DND-41 (cell line): ENCODE measurements at regions not wholly inside any gene's neighbourhood (a gene's known extent, or its start where the extent isn't known, plus 50 kb on each side); places are given as distances from the start of the nearest gene placed in this dataset.

ENCODE experiments used
- EZH2 ChIP-seq: IDR thresholded peaks from 3 replicates; pipeline ENCODE4 v1.6.1; 2012; ENCODE audit warnings: borderline replicate concordance, low read depth, mild to moderate bottlenecking, moderate library complexity, low read length, inconsistent platforms; ENCODE audit not compliant: severe bottlenecking
- TF ChIP-seq, protein P1 (sequence below): IDR thresholded peaks from 2 replicates; pipeline ENCODE4 v1.5.1; 2012; ENCODE audit warnings: borderline replicate concordance, low read length, moderate library complexity, mild to moderate bottlenecking; ENCODE audit not compliant: poor library complexity, severe bottlenecking; ENCODE audit errors: extremely low read depth

DNA sequence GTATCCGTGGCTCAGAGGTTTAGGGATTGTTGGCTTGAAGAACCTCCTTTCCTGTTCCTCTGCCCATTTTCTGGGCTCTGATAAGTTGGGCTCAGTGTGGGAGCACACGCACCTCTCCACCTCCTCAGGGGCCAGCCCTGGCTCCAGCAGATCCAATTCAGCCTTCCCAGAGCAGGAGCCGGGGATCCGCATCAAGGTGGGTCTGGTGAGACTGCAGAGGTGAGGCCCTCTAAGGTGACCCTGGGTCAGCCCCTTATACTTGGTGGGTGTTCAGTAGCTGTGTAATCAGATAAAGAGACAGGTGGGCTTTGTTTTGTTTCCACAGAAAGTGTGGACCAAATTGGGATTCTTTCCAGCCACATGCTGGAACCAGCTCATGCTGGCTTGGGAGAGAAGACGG, 1466.0 kb downstream of the TBC1D22A start:
- TF ChIP-seq, protein P1, sequence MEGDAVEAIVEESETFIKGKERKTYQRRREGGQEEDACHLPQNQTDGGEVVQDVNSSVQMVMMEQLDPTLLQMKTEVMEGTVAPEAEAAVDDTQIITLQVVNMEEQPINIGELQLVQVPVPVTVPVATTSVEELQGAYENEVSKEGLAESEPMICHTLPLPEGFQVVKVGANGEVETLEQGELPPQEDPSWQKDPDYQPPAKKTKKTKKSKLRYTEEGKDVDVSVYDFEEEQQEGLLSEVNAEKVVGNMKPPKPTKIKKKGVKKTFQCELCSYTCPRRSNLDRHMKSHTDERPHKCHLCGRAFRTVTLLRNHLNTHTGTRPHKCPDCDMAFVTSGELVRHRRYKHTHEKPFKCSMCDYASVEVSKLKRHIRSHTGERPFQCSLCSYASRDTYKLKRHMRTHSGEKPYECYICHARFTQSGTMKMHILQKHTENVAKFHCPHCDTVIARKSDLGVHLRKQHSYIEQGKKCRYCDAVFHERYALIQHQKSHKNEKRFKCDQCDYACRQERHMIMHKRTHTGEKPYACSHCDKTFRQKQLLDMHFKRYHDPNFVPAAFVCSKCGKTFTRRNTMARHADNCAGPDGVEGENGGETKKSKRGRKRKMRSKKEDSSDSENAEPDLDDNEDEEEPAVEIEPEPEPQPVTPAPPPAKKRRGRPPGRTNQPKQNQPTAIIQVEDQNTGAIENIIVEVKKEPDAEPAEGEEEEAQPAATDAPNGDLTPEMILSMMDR, result no peak
- TF ChIP-seq EZH2, result no peak
